ENCODE measurements at regions not wholly inside any gene's neighbourhood (a gene's known extent, or its start where the extent isn't known, plus 50 kb on each side); places are given as distances from the start of the nearest gene placed in this dataset.
"Not testable (repeated sequence)": the region's sequence is repeated elsewhere in the genome, so short reads cannot be mapped to it uniquely, and the experiment has no call there.

GRCh38 chr14:98906123-98906995 is 365.6 kb downstream of the BCL11B start:
- intact Hi-C loops (cut with DNase I) = no loop called here
- ATAC-seq (no peak), DNase-seq (ENCODE audit: missing footprints) (no peak)

DNA sequence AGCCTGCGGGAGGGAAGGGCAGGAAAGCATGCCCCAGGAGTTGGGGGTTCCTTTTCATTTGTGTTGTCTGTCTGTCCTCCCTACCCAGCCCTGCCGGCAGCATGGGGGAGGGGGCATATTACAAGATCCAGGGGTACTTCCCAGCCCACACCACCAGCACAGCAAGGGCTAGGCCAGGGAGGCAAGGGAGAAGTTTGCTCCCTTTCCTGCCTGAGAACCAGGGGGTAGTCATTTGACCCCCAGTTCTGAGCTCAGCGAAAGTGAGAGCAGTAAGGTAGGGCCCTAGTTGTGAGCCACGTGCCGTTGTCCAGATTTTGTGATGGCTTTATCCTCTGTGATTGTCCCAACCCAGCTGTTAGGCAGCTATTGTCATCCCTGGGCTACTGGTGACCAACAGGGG is 364.7 kb downstream of the BCL11B start:
- intact Hi-C loops (cut with DNase I) = no loop called here
- DNase-seq (ENCODE audit: missing footprints) (no peak), ATAC-seq (no peak)

GRCh38 chr14:98908050-98908449 is 363.9 kb downstream of the BCL11B start:
- intact Hi-C loops (cut with DNase I) = no loop called here
- ATAC-seq (no peak), DNase-seq (ENCODE audit: missing footprints) (no peak)

GRCh38 chr14:98909251-98909944 is 362.6 kb downstream of the BCL11B start:
- DNase-seq (ENCODE audit: missing footprints) (no peak), ATAC-seq (no peak)
- intact Hi-C loops (cut with DNase I) = no loop called here

DNA sequence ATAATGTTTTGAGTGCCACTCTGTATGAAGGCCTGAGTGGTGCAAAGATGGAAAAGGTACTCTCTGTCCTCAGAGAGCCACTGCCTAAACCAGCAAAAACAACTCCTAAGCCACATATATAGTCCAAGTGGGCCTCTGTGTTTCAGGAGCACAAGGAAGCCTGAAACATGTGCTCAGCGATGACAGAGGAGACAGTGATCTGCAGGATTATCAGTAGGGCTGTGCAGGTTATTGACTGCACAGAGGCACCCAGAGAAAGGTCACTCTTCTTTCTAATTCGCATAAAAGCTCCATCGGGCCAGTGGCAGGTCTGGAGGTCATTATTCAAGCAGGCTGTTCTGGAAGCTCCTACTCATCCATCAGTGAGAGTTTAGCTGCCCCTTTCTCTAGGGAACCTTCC is 361.9 kb downstream of the BCL11B start:
- ATAC-seq = no peak
- no peak for DNase-seq (ENCODE audit: missing footprints)
- intact Hi-C loops (cut with DNase I) = no loop called here

- intact Hi-C loops (cut with DNase I) = no loop called here
- ATAC-seq = no peak
- no peak for DNase-seq (ENCODE audit: missing footprints)
These were observed 359.3 kb downstream of the BCL11B start for GRCh38 chr14:98912655-98913054.

GRCh38 chr14:98913967-98914650 is 357.9 kb downstream of the BCL11B start:
- intact Hi-C loops (cut with DNase I) = no loop called here
- DNase-seq (ENCODE audit: missing footprints) (no peak), ATAC-seq (no peak)

DNA sequence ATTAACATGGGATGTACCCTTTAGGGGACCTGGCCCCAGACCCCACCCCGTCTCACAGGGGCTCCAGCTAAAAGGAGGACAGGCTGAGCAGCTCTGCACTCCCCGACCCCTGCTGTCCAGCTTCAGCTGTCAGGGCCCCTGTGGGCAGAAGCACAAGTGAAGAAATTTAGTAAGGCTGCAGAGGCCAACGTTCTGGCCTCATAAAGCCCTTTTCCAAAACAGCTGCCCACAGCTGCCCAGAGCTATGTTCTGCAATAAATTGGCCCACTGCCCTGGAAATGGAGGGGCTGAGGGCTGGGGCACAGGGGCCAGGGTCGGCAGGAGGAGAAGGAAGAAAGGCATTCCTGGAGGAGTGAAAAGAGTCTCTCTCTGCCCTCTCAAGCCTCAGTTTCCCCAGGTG is 357.1 kb downstream of the BCL11B start:
- intact Hi-C loops (cut with DNase I) = no loop called here
- ATAC-seq = no peak
- DNase-seq (ENCODE audit: missing footprints) = no peak

DNA sequence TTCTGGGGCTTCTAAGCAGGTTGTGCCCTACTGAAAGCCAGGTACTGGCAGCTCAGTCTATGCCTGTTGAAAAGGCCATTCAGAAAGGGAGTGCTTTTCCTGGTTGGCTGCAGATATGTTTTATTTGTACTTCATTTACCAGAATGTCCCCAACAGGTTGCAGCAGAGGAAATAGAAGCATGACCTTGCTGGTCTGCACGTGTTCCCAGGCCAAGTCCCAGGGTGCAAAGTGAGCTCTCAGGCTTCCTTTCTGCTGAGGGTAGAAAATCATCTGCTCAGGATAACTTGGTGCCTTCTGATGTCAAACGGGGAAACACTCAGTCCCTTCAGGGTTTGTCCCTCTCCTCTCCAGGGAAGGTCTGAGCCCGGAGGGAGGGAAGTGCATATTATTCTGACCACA is 356.4 kb downstream of the BCL11B start:
- DNase-seq (ENCODE audit: missing footprints) (no peak), ATAC-seq (no peak)

DNA sequence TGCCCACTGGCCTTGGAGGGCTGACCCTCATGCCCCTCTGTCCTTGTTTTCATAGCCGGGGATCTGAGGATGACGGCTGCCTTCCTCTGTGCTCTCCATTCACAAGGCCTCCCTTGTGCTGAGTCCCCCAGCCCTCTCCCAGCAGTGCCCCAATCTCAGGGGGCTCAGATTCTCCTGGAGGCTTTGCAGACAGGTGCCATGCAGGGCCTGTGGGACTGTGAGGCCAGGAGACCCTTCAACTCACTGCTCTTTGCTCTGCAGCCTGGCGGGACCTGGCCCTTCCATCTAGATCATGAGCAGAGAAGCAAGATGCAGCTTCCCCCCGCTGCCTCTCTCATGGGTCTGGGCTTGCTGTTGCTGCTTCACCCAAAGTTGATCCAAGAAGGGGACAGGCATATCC is 356.0 kb downstream of the BCL11B start:
- ATAC-seq = no peak
- DNase-seq (ENCODE audit: missing footprints) = no peak
- intact Hi-C loops (cut with DNase I) = no loop called here

More for the DNA sequence above, 356.4 kb downstream of the BCL11B start:
- intact Hi-C loops (cut with DNase I) = no loop called here

DNA sequence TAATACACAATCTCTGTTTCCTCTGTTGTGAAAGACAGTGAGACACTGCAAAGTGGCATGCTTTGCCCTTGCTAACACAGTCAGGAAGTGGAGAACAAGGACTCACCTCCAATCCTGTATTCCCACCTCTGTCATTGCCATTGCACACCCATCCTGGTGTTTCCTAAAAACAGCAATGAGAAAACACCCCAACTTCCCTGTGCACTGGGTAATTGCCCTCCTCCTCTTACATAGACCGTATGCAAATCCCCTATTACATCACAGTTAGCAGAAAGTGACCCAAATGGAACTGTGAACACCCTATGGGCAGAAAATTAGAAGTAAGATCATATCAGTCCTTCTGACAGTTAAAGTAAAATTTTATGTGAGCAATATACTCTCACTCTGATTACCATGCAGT is 355.5 kb downstream of the BCL11B start:
- DNase-seq (ENCODE audit: missing footprints) (no peak), ATAC-seq (no peak)
- intact Hi-C loops (cut with DNase I) = no loop called here

GRCh38 chr14:98919434-98919833 is 352.6 kb downstream of the BCL11B start:
- DNase-seq (ENCODE audit: missing footprints) (no peak), ATAC-seq (no peak)
- intact Hi-C loops (cut with DNase I) = no loop called here

GRCh38 chr14:98921306-98921705 is 350.7 kb downstream of the BCL11B start:
- DNase-seq (ENCODE audit: missing footprints); intact Hi-C loops (cut with DNase I); ATAC-seq: not testable (repeated sequence)

- DNase-seq (ENCODE audit: missing footprints) = no peak
- ATAC-seq = no peak
- intact Hi-C loops (cut with DNase I) = no loop called here
These were observed 348.4 kb downstream of the BCL11B start for GRCh38 chr14:98923596-98923995.

DNA sequence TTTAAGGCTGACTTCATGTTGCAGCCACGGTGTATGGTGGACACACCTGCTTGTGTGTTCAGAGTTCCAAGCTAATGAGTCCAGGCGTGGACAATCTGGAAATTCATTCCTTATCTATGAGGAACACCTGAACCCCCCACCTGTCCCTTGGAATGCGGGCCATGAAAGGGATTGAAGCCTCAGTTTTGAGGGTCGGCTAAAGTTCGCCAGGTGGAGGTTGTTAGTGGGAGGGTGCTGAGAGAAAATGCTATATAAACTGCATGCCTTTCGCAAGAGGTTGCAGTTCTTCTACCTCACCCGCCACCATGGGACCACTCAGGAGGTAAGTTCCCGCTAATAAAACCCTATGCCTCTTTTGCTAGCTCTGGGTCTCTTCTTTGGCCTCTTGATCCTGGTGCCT is 348.0 kb downstream of the BCL11B start:
- DNase-seq (ENCODE audit: missing footprints) = no peak
- intact Hi-C loops (cut with DNase I) = no loop called here
- no peak for ATAC-seq

GRCh38 chr14:98925354-98926040 is 346.5 kb downstream of the BCL11B start:
- ATAC-seq (no peak), DNase-seq (ENCODE audit: missing footprints) (no peak)
- intact Hi-C loops (cut with DNase I) = no loop called here

GRCh38 chr14:98926146-98926545 is 345.9 kb downstream of the BCL11B start:
- DNase-seq (ENCODE audit: missing footprints) = no peak
- intact Hi-C loops (cut with DNase I) = no loop called here
- ATAC-seq = no peak

GRCh38 chr14:98926801-98927200 is 345.2 kb downstream of the BCL11B start:
- intact Hi-C loops (cut with DNase I) = no loop called here
- no peak for DNase-seq (ENCODE audit: missing footprints)
- ATAC-seq = no peak

DNA sequence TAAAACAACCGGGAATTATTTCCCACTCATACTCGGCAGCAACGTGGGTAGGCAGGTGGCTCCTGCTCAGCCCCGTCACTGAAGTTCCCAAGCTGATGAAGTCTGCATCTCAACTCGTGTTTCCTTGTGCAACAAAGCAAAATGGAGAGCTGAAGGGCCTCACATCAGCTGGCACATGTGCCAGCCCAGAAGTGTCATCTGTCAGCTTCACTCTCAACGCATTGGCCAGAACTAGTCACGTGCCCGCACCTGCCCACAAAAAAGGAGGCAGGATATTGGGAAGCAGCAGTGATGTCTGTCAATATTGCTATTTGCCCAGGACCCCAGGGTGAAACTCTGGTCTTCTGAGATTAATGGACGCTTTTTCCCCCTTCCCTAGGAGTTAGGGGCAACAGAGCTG is 344.0 kb downstream of the BCL11B start:
- DNase-seq (ENCODE audit: missing footprints) = no peak
- ATAC-seq = no peak
- intact Hi-C loops (cut with DNase I) = no loop called here

Data from Right ventricle myocardium inferior (tissue), 1 donor.